ENCODE measurements at regions not wholly inside any gene's neighbourhood (a gene's known extent, or its start where the extent isn't known, plus 50 kb on each side); places are given as distances from the start of the nearest gene placed in this dataset.
A peak's percentile ranks its signal among the peaks of the same experiment; 100 is the strongest.
"Not testable (repeated sequence)": the region's sequence is repeated elsewhere in the genome, so short reads cannot be mapped to it uniquely, and the experiment has no call there.

DNA sequence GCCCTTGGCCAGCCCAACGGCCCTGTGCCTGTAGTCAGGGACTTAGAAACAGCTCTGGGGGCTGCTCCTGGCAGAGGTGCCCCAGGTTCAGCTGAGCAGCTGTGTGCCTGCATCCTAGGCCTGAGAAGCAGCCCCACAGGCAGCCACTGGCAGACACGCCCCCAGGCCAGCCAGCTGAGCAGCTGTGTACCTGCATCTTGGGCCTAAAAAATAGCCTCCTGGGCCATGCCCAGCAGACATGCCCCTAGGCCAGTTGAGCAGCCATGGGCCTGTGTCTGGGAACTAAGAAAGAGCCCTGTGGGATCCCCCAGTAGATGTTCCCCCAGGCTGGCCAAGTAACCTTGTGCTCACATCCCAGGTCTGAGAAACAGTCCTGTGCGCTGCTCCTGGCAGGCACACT lies 64.0 kb downstream of the TBR1 start:
- DNase-seq (ENCODE audit: low read depth): no peak

GRCh38 chr2:161481619-161482018 lies 65.5 kb downstream of the TBR1 start:
- DNase-seq (ENCODE audit: low read depth): no peak

DNA sequence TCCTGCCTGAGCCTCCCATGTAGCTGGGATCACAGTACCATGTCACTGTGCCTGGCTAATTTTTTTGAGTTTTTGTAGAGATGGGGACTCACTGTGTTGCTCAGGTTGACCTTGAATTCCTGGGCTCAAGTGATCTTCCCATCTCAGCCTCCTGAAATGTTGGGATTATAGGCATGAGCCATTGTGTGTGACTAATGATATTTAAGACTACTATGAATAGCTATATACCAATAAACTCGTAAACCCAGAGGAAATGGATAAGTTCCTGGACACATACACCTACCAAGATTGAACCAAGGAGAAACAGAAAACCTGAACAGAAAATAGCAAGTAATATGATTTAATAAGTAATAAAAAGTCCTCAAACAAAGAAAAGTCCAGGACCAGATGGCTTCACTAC lies 68.0 kb downstream of the TBR1 start:
- DNase-seq (ENCODE audit: low read depth): no peak

DNA sequence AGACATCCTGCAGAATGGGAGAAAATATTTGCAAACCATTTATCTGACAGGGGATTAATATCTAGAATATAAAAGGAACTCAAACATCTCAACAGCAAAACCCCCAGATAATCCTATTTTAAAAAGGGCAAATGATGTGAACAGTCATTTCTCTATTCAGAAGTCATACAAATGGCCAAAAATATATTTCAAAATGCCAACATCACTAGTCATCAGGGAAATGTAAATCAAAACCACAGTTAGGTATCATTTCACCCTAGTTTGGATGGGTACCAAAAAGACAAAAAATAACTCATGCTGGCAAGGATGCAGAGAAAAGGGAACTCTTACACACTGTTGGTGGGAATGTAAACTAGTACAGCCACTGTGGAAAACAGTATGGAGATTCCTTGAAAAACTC lies 70.0 kb downstream of the TBR1 start:
- DNase-seq (ENCODE audit: low read depth): no peak

- DNase-seq (ENCODE audit: low read depth): no peak
Measured at GRCh38 chr2:161488131-161488699, 72.1 kb downstream of the TBR1 start.

DNA sequence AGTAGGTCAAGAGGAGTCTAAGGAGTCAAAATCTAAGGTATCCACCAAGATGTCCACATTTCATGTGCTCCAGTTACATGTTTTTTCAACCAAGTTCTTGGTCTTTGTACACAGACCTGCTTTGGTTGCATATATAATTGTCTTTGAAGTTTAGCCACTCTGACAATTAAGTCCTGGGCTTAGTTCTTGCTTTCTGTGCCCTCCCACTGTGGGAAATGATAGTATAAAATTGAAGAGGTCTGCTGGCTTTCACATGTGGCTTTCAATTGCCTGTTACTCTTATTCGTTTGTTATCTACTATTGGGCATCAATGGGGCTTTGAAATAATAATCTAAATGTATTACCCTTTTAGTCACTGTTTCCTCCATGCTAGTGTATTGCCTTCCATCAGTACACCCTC lies 72.8 kb downstream of the TBR1 start:
- no peak for DNase-seq (ENCODE audit: low read depth)

DNA sequence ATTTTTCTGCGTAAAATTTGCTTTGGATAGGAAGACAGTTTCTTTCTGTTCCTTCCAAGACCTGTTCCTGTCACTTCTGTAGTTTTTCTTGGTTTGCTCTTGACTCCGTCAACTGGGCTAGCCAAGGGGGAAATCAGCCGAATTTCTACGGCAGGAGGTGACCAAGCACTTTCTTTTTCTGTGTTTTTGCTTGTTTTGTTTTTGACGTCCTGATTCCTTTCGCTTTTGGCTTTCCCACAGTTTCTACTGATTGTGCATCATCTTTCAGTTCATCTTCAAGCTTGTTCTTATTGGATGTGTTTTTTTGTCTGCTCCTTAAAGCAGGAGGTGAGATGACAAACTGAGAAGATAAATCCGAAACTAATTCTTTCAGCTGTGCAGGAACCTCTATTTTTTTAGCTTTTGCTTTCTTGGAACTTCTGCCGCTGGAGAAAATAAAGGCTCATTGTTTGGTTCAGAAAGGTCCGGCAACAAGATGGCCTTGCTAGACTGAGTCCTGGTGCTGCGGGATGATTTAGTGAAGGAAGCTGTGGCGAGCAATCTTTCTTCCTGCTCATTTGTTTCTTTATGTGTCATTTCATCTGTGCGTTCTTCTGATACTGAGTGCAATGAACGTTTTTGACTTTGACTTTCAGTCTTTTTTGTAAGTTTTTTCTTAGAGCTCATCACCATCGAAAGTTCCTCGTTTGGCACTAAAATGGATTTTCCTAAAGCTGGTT lies 85.0 kb downstream of the TBR1 start:
- DNase-seq (ENCODE audit: low read depth): not testable (repeated sequence)

DNA sequence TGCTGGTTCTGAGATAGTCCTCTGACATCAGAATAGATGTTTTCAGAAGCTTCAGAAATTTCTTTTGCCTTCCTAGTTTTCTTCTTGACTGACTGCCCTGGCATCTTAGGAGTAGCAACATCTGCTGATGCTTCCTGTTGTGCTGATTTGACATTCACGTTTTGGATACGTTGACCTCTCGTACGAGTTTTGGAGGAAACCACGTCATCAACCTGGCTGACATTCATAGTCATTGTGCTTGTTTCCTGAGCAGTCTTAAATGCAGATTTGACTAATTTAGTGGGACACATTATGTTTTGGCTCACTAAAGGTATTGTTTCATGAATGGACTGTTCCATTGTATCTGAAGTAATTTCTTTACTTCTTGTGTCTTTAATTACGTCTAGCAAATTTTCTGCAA lies 86.2 kb downstream of the TBR1 start:
- not testable (repeated sequence) for DNase-seq (ENCODE audit: low read depth)

GRCh38 chr2:161504628-161505289 lies 88.7 kb downstream of the TBR1 start:
- not testable (repeated sequence) for DNase-seq (ENCODE audit: low read depth)

DNA sequence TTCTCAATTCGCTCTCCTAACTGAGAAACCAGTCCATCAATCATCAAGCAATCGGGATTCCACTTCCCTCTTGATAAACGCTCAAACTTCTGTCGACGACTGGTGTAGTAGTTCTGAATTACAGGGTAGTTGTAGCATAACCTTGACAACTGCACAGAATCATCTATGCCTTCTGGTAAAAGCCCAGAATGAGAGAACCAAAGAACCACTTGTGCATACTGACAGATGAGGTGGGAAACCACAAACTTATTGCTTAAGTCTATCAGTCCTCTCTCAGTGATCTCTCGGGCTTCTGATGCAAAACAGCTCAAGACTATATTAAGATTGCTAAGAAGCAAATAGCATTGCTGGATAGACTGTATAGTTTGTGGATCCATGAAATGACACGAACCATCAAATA lies 89.4 kb downstream of the TBR1 start:
- DNase-seq (ENCODE audit: low read depth): not testable (repeated sequence)

DNA sequence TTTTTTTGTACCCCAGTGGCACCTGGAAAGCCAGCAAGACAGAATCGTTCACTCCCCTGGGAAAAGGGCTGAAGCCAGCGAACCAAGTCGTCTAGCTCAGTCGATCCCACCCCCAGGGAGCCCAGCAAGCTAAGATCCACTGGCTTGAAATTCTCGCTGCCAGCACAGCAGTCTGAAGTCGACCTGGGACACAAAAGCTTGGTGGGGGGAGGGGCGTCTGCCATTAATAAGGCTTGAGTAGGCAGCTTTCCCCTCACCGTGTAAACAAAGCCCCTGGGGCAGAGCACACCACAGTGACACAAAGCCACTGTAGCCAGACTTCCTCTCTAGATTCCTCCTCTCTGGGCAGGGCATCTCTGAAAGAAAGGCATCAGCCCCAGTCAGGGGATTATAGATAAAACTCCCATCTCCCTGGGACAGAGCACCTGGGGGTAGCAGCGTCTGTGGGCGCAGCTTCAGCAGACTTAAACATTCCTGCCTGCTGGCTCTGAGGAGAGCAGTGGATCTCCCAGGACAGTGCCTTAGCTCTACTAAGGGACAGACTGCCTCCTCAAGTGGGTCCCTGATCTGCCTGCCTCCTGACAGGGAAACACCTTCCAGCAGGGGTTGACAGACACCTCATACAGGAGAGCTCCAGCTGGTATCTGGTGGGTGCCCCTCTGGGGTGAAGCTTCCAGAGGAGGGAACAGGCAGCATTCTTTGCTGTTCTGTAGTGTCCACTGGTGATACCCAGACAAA lies 97.4 kb downstream of the TBR1 start:
- not testable (repeated sequence) for DNase-seq (ENCODE audit: low read depth)

- DNase-seq (ENCODE audit: low read depth): no peak
Measured at GRCh38 chr2:161522796-161523195, 101.4 kb upstream of the SLC4A10 start.

DNA sequence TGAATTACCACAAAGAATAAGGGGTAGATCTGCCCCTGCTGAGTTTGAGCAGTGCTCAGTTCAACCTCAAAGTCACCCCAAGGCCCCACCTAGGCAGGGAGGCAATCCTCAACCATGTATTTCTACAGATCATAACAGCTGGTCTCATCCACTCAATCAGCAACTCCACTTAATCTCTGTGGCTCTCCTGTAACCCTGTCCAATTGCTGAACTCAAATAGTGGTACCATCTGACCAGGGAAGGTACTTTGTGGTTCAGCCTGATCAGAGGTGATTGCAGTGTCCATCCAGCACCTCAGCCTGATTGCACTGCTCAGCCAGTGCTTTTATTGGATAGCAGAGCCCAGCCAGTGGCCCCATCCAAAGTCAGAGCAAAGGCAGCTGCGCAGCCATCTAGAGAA lies 91.0 kb upstream of the SLC4A10 start:
- DNase-seq (ENCODE audit: low read depth): no peak

DNA sequence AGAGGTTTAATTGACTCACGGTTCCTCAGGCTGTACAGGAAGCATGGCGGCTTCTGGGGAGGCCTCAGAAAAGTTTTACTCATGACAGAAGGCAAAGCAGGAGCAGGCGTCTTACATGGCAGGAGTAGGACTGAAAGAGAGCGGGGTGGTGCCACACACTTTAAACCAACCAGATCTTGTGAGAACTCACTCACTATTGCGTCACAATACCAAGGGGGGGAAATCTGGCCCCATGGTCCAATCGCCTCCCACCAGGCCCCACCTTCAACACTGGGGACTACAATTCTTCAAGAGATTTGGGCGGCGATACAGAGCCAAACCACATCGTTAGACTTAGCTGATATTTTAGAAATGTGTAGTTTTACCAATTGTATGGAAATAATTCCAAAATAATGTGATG lies 77.6 kb upstream of the SLC4A10 start:
- DNase-seq (ENCODE audit: low read depth): no peak

GRCh38 chr2:161547130-161547529 lies 77.1 kb upstream of the SLC4A10 start:
- DNase-seq (ENCODE audit: low read depth): no peak

GRCh38 chr2:161552015-161552414 lies 72.2 kb upstream of the SLC4A10 start:
- DNase-seq (ENCODE audit: low read depth): no peak

GRCh38 chr2:161555826-161556225 lies 68.4 kb upstream of the SLC4A10 start:
- DNase-seq (ENCODE audit: low read depth): no peak

DNA sequence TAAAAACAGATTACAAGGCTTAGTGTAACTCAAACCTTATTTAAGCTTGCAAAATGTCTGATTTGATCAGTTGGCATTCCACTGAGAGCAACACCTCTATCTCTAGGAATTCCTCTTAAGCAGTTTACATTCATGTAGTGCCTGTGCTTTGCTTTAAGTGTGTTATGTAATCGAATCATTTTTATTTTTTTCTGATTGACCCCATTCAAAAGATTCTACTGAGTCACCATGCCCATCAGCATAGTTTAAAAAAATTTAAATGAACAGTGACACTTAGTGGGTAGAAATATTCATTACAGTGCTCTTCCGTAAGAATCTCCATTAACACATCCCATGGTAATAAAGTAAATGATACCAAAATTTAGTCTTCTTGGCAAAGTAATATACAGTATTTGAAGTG lies 67.8 kb upstream of the SLC4A10 start:
- peak; percentile 3 for DNase-seq (ENCODE audit: low read depth)

- no peak for DNase-seq (ENCODE audit: low read depth)
Measured at GRCh38 chr2:161557538-161557937, 66.7 kb upstream of the SLC4A10 start.

DNA sequence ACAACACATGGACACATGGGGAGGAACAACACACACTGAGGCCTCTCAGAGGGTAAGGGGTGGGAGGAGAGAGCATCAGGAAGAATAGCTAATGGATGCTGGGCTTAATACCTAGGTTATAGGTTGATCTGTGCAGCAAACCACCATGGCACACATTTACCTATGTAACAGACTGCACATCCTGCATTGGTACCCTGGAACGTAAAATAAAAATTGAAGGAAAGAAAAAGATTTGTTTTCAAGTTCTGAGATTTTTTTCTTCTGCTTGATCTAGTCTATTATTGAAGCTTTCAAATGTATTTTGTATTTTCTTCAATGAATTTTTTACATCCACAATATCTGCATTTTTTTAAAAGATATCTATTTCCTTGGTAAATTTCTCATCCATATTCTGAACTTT lies 59.3 kb upstream of the SLC4A10 start:
- no peak for DNase-seq (ENCODE audit: low read depth)

DNA sequence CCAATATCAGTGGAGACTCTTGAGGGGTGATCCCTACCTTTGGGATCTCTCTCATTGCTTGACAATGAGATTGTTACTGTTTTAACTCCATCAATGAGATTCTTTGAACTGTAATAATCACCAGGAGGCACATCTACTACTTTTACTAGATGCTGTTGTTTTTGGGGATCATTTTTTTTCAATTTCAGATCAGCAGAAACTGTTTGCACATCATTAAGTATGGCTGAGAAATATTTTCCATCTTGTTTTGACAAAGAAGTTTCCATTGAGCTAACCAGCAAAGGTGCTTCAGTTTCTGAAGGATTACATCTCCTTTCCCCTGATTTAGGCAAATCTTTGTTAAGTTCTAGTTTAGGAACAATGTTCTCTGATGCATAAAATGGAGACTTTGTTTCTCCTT lies 54.8 kb upstream of the SLC4A10 start:
- DNase-seq (ENCODE audit: low read depth): no peak

- peak; percentile 2 for DNase-seq (ENCODE audit: low read depth)
Measured at GRCh38 chr2:161570424-161571050, 53.7 kb upstream of the SLC4A10 start.

Measured in iris pigment epithelial cell (primary cell).